ENCODE measurements at regions not wholly inside any gene's neighbourhood (a gene's known extent, or its start where the extent isn't known, plus 50 kb on each side); places are given as distances from the start of the nearest gene placed in this dataset.
A peak's percentile ranks its signal among the peaks of the same experiment; 100 is the strongest.

GRCh38 chr5:54367844-54368243 is 57.5 kb upstream of the ARL15 start:
- no peak for DNase-seq (ENCODE audit: low read depth in 2 of 2)

- no peak for DNase-seq (ENCODE audit: low read depth in 2 of 2)
These were observed 56.3 kb upstream of the ARL15 start for GRCh38 chr5:54366707-54367106.

GRCh38 chr5:54363669-54364068 is 53.3 kb upstream of the ARL15 start:
- no peak for DNase-seq (ENCODE audit: low read depth in 2 of 2)

GRCh38 chr5:54362992-54363625 is 52.7 kb upstream of the ARL15 start:
- no peak for DNase-seq (ENCODE audit: low read depth in 2 of 2)

GRCh38 chr5:54362434-54362833 is 52.1 kb upstream of the ARL15 start:
- peak; percentile 46 to 50 for DNase-seq (ENCODE audit: low read depth in 2 of 2)

- DNase-seq (ENCODE audit: low read depth in 2 of 2): no peak
These were observed 51.5 kb upstream of the ARL15 start for GRCh38 chr5:54361691-54362411.

- no peak for DNase-seq (ENCODE audit: low read depth in 2 of 2)
These were observed 50.7 kb upstream of the ARL15 start for GRCh38 chr5:54360925-54361662.

Measured in fibroblast of skin of left quadriceps (primary cell).